HepG2 (cell line): ENCODE measurements at regions not wholly inside any gene's neighbourhood (a gene's known extent, or its start where the extent isn't known, plus 50 kb on each side); places are given as distances from the start of the nearest gene placed in this dataset.

ENCODE experiments used
- ATAC-seq: fragments of 200-7000 bp; cut with Tn5 transposase; 3 replicates; pipeline ENCODE4 v1.9.1; 2020; ENCODE audit warnings: mild to moderate bottlenecking, moderate library complexity
- BruUV-seq: library from RNA; stranded (reverse); fragments of 400-500 nt; replicated peaks from 2 replicates; lab custom pipeline; 2021; lab: Mats Ljungman, UMichigan
- CTCF ChIA-PET: fragments of 300-600 bp; formaldehyde crosslinking; extraction: SDS; loops from one replicate; lab custom pipeline; 2021; ENCODE audit warnings: low total read pairs, inconsistent platforms, low intra/inter-chr PET ratio; lab: Yijun Ruan, JAX
- POLR2A ChIA-PET: fragments of 350-600 bp; sonication (Branson Sonifier 250); formaldehyde crosslinking; loops from one replicate; lab custom pipeline; 2020; ENCODE audit warnings: antibody characterized with exemption, inconsistent platforms; lab: Yijun Ruan, JAX
- DNase-seq: peaks from one replicate; pipeline ENCODE4 v3.0.0-alpha.2; 2015; ENCODE audit warnings: low spot score
- FAIRE-seq: peaks from 3 replicates; lab custom pipeline; 2011; peaks lifted over from hg19 to GRCh38; lab: Jason Lieb, UNC
- H2AFZ ChIP-seq: one replicate; pipeline ENCODE4 v1.6.1; 2011; ENCODE audit warnings: low read length, inconsistent platforms
- H3K27ac ChIP-seq: fragments of 300-600 bp; 3 replicates; pipeline ENCODE4 v1.8.0; 2011; ENCODE audit warnings: mixed run types, mild to moderate bottlenecking, mixed read lengths, low read length, inconsistent platforms; ENCODE audit not compliant: insufficient read depth; ENCODE audit errors: extremely low read length
- H3K27me3 ChIP-seq, 2 experiments: fragments of 200-600 bp in 1 of 2; 2 replicates in 1 of 2; 3 replicates in 1 of 2; pipeline versions ENCODE4 v1.6.0 to v1.8.0; 2011; ENCODE audit warnings: low read length in 2 of 2, mild to moderate bottlenecking in 2 of 2, moderate library complexity in 2 of 2, inconsistent platforms in 1 of 2; ENCODE audit not compliant: insufficient read depth in 2 of 2, control insufficient read depth in 1 of 2
- H3K36me3 ChIP-seq, 2 experiments: fragments of 200-600 bp in 1 of 2; replicated peaks in 1 of 2; 2 replicates in 1 of 2; 3 replicates in 1 of 2; pipeline versions ENCODE4 v1.5.1 to v1.8.0; 2011; ENCODE audit warnings: low read length in 2 of 2, inconsistent platforms in 1 of 2; ENCODE audit not compliant: insufficient read depth in 2 of 2, control insufficient read depth in 1 of 2
- H3K4me1 ChIP-seq: 2 replicates; pipeline ENCODE4 v1.5.1; 2012; ENCODE audit warnings: low read length, inconsistent platforms; ENCODE audit not compliant: insufficient read depth
- H3K4me2 ChIP-seq: 2 replicates; pipeline ENCODE4 v1.6.0; 2011; ENCODE audit warnings: low read depth, low read length, inconsistent platforms
- H3K4me3 ChIP-seq, 3 experiments: fragments of 200-600 bp in 1 of 3; sonication (generic), shearing (Covaris generic) in 1 of 3; replicated peaks in 1 of 3; 2 replicates each; pipeline ENCODE4 v1.5.1; 2011 to 2016; ENCODE audit warnings: low read length in 3 of 3, inconsistent platforms in 2 of 3, low read depth in 2 of 3, mild to moderate bottlenecking in 2 of 3, control low read depth in 1 of 3, mixed read lengths in 1 of 3; ENCODE audit not compliant: insufficient read depth in 1 of 3
- H3K79me2 ChIP-seq: one replicate; pipeline ENCODE4 v1.6.1; 2011; ENCODE audit warnings: low read length, inconsistent platforms; ENCODE audit not compliant: insufficient read depth
- H3K9ac ChIP-seq: 2 replicates; pipeline ENCODE4 v1.6.0; 2011; ENCODE audit warnings: mild to moderate bottlenecking, low read depth, low read length, inconsistent platforms; ENCODE audit not compliant: insufficient read depth
- H3K9me3 ChIP-seq: 2 replicates; pipeline ENCODE4 v1.5.1; 2012; ENCODE audit warnings: mild to moderate bottlenecking, low read length
- H4K20me1 ChIP-seq: 2 replicates; pipeline ENCODE4 v1.6.0; 2011; ENCODE audit warnings: inconsistent platforms, mild to moderate bottlenecking, low read length, moderate library complexity; ENCODE audit not compliant: insufficient read depth
- ESRRA ChIP-seq: sonication (generic); formaldehyde crosslinking; IDR thresholded peaks from 2 replicates; pipeline ENCODE4 v1.5.1; 2020; ENCODE audit warnings: mild to moderate bottlenecking, low read depth, missing genetic modification reagents
- KDM3A ChIP-seq: IDR thresholded peaks from 2 replicates; pipeline ENCODE4 v1.6.1; 2018; ENCODE audit warnings: low read depth, missing compliant biosample characterization
- KLF9 ChIP-seq: IDR thresholded peaks from 2 replicates; pipeline ENCODE4 v1.6.1; 2016; ENCODE audit warnings: low read depth
- NCOA5 ChIP-seq: sonication (generic); formaldehyde crosslinking; IDR thresholded peaks from 2 replicates; pipeline ENCODE4 v1.4.0; 2020; ENCODE audit warnings: missing genetic modification reagents
- RFX1 ChIP-seq: fragments of 450-650 bp; IDR thresholded peaks from 2 replicates; pipeline ENCODE4 v1.6.1; 2017
- STAG1 ChIP-seq: sonication (generic); formaldehyde crosslinking; IDR thresholded peaks from 2 replicates; pipeline ENCODE4 v1.4.0; 2020; ENCODE audit warnings: missing genetic modification reagents
- ZBTB4 ChIP-seq: sonication (generic); formaldehyde crosslinking; IDR thresholded peaks from 2 replicates; pipeline ENCODE4 v1.4.0; 2020; ENCODE audit warnings: missing genetic modification reagents, mild to moderate bottlenecking, borderline replicate concordance
- ZBTB46 ChIP-seq: sonication (generic); formaldehyde crosslinking; IDR thresholded peaks from 2 replicates; pipeline ENCODE4 v1.4.0; 2020; ENCODE audit warnings: mild to moderate bottlenecking, missing genetic modification reagents, borderline replicate concordance
- ZKSCAN8 ChIP-seq: IDR thresholded peaks from 2 replicates; pipeline ENCODE4 v1.6.1; 2016; ENCODE audit warnings: borderline replicate concordance, missing genetic modification reagents, missing compliant biosample characterization
- ZNF709 ChIP-seq: sonication (generic); formaldehyde crosslinking; IDR thresholded peaks from 2 replicates; pipeline ENCODE4 v1.5.0; 2020; ENCODE audit warnings: mild to moderate bottlenecking, missing genetic modification reagents
- ZNF772 ChIP-seq: sonication (generic); formaldehyde crosslinking; IDR thresholded peaks from 2 replicates; pipeline ENCODE4 v1.5.0; 2020; ENCODE audit warnings: mild to moderate bottlenecking, missing genetic modification reagents
- WGBS: methylation state at CpG from one replicate; pipeline ENCODE4 v1.1.6; 2017; ENCODE audit warnings: low lambda C conversion rate; 5-methylcytosine and 5-hydroxymethylcytosine counted together
- in situ Hi-C: cut with HindIII; loops from 2 replicates; pipeline ENCODE4 v1.10.0; 2017; ENCODE audit warnings: low pct_unique_long_range_greater_than_20kb; ENCODE audit not compliant: extremely low pct_ligation_motif_present
- intact Hi-C: fragments of 100-400 bp; cut with micrococcal nuclease; formaldehyde crosslinking; loops from one replicate; pipeline ENCODE4 v1.10.0; 2022; ENCODE audit not compliant: unreplicated experiment

GRCh38 chr12:97790281-97790680 lies 327.7 kb downstream of the RMST start:
- no peak overlapping the region for H3K9ac ChIP-seq
- no peak overlapping the region for H3K27ac ChIP-seq
- ATAC-seq (no peak), FAIRE-seq (no peak), DNase-seq (no peak)
- TF ChIP-seq RFX1: no peak
- no peak for TF ChIP-seq ZNF709 (CRISPR knock-in tag)
- no peak for TF ChIP-seq ZNF772 (CRISPR knock-in tag)
- no peak for TF ChIP-seq ZBTB46 (CRISPR knock-in tag)
- TF ChIP-seq KLF9 (CRISPR knock-in tag): no peak
- TF ChIP-seq ZBTB4 (CRISPR knock-in tag): no peak
- TF ChIP-seq ZKSCAN8 (CRISPR knock-in tag): no peak
- no peak for TF ChIP-seq STAG1 (CRISPR knock-in tag)
- no peak for TF ChIP-seq NCOA5
- no peak for TF ChIP-seq ESRRA (CRISPR knock-in tag)
- TF ChIP-seq KDM3A: no peak
- H3K79me2 ChIP-seq: no peaks in the 10 kb centered on the region
- H3K27me3 ChIP-seq: no peaks in the 10 kb centered on the region
- in situ Hi-C loops: no loop called here
- intact Hi-C loops: no loop called here
- 44% methylated on average over 1 of the region's 1 CpG for WGBS
- no peak overlapping the region for H3K4me2 ChIP-seq
- no peaks in the 10 kb centered on the region for H4K20me1 ChIP-seq
- no peak overlapping the region for H2AFZ ChIP-seq
- H3K9me3 ChIP-seq: peaks cover 22% of the 10 kb centered on the region
- H3K36me3 ChIP-seq: no peaks in the 10 kb centered on the region
- BruUV-seq: no TSS peak
- ChIA-PET POLR2A (no interaction called here), CTCF (no interaction called here)
- H3K4me1 ChIP-seq: no peaks in the 10 kb centered on the region
- H3K4me3 ChIP-seq: no peak overlapping the region
